HepG2 (cell line): ENCODE measurements at regions not wholly inside any gene's neighbourhood (a gene's known extent, or its start where the extent isn't known, plus 50 kb on each side); places are given as distances from the start of the nearest gene placed in this dataset.
"Not testable (repeated sequence)": the region's sequence is repeated elsewhere in the genome, so short reads cannot be mapped to it uniquely, and the experiment has no call there.

ENCODE experiments used
- ATAC-seq: fragments of 200-7000 bp; cut with Tn5 transposase; 3 replicates; pipeline ENCODE4 v1.9.1; 2020; ENCODE audit warnings: mild to moderate bottlenecking, moderate library complexity
- BruUV-seq: library from RNA; stranded (reverse); fragments of 400-500 nt; replicated peaks from 2 replicates; lab custom pipeline; 2021; lab: Mats Ljungman, UMichigan
- CTCF ChIA-PET: fragments of 300-600 bp; formaldehyde crosslinking; extraction: SDS; loops from one replicate; lab custom pipeline; 2021; ENCODE audit warnings: low total read pairs, inconsistent platforms, low intra/inter-chr PET ratio; lab: Yijun Ruan, JAX
- POLR2A ChIA-PET: fragments of 350-600 bp; sonication (Branson Sonifier 250); formaldehyde crosslinking; loops from one replicate; lab custom pipeline; 2020; ENCODE audit warnings: antibody characterized with exemption, inconsistent platforms; lab: Yijun Ruan, JAX
- DNase-seq: peaks from one replicate; pipeline ENCODE4 v3.0.0-alpha.2; 2015; ENCODE audit warnings: low spot score
- FAIRE-seq: peaks from 3 replicates; lab custom pipeline; 2011; peaks lifted over from hg19 to GRCh38; lab: Jason Lieb, UNC
- H2AFZ ChIP-seq: one replicate; pipeline ENCODE4 v1.6.1; 2011; ENCODE audit warnings: low read length, inconsistent platforms
- H3K27ac ChIP-seq: fragments of 300-600 bp; 3 replicates; pipeline ENCODE4 v1.8.0; 2011; ENCODE audit warnings: mixed run types, mild to moderate bottlenecking, mixed read lengths, low read length, inconsistent platforms; ENCODE audit not compliant: insufficient read depth; ENCODE audit errors: extremely low read length
- H3K27me3 ChIP-seq, 2 experiments: fragments of 200-600 bp in 1 of 2; 2 replicates in 1 of 2; 3 replicates in 1 of 2; pipeline versions ENCODE4 v1.6.0 to v1.8.0; 2011; ENCODE audit warnings: low read length in 2 of 2, mild to moderate bottlenecking in 2 of 2, moderate library complexity in 2 of 2, inconsistent platforms in 1 of 2; ENCODE audit not compliant: insufficient read depth in 2 of 2, control insufficient read depth in 1 of 2
- H3K36me3 ChIP-seq, 2 experiments: fragments of 200-600 bp in 1 of 2; replicated peaks in 1 of 2; 2 replicates in 1 of 2; 3 replicates in 1 of 2; pipeline versions ENCODE4 v1.5.1 to v1.8.0; 2011; ENCODE audit warnings: low read length in 2 of 2, inconsistent platforms in 1 of 2; ENCODE audit not compliant: insufficient read depth in 2 of 2, control insufficient read depth in 1 of 2
- H3K4me1 ChIP-seq: 2 replicates; pipeline ENCODE4 v1.5.1; 2012; ENCODE audit warnings: low read length, inconsistent platforms; ENCODE audit not compliant: insufficient read depth
- H3K4me2 ChIP-seq: 2 replicates; pipeline ENCODE4 v1.6.0; 2011; ENCODE audit warnings: low read depth, low read length, inconsistent platforms
- H3K4me3 ChIP-seq, 3 experiments: fragments of 200-600 bp in 1 of 3; sonication (generic), shearing (Covaris generic) in 1 of 3; replicated peaks in 1 of 3; 2 replicates each; pipeline ENCODE4 v1.5.1; 2011 to 2016; ENCODE audit warnings: low read length in 3 of 3, inconsistent platforms in 2 of 3, low read depth in 2 of 3, mild to moderate bottlenecking in 2 of 3, control low read depth in 1 of 3, mixed read lengths in 1 of 3; ENCODE audit not compliant: insufficient read depth in 1 of 3
- H3K79me2 ChIP-seq: one replicate; pipeline ENCODE4 v1.6.1; 2011; ENCODE audit warnings: low read length, inconsistent platforms; ENCODE audit not compliant: insufficient read depth
- H3K9ac ChIP-seq: 2 replicates; pipeline ENCODE4 v1.6.0; 2011; ENCODE audit warnings: mild to moderate bottlenecking, low read depth, low read length, inconsistent platforms; ENCODE audit not compliant: insufficient read depth
- H3K9me3 ChIP-seq: 2 replicates; pipeline ENCODE4 v1.5.1; 2012; ENCODE audit warnings: mild to moderate bottlenecking, low read length
- H4K20me1 ChIP-seq: 2 replicates; pipeline ENCODE4 v1.6.0; 2011; ENCODE audit warnings: inconsistent platforms, mild to moderate bottlenecking, low read length, moderate library complexity; ENCODE audit not compliant: insufficient read depth
- HMG20A ChIP-seq: IDR thresholded peaks from 2 replicates; pipeline ENCODE4 v1.6.1; 2016; ENCODE audit warnings: borderline replicate concordance
- KDM1A ChIP-seq: IDR thresholded peaks from 2 replicates; pipeline ENCODE4 v1.6.1; 2016; ENCODE audit warnings: missing compliant biosample characterization
- MED1 ChIP-seq: sonication (generic); formaldehyde crosslinking; IDR thresholded peaks from 2 replicates; pipeline ENCODE4 v1.4.0; 2020; ENCODE audit warnings: missing genetic modification reagents
- ZNF644 ChIP-seq: IDR thresholded peaks from 2 replicates; pipeline ENCODE4 v1.6.1; 2016; ENCODE audit warnings: low read depth
- WGBS: methylation state at CpG from one replicate; pipeline ENCODE4 v1.1.6; 2017; ENCODE audit warnings: low lambda C conversion rate; 5-methylcytosine and 5-hydroxymethylcytosine counted together
- in situ Hi-C: cut with HindIII; loops from 2 replicates; pipeline ENCODE4 v1.10.0; 2017; ENCODE audit warnings: low pct_unique_long_range_greater_than_20kb; ENCODE audit not compliant: extremely low pct_ligation_motif_present
- intact Hi-C: fragments of 100-400 bp; cut with micrococcal nuclease; formaldehyde crosslinking; loops from one replicate; pipeline ENCODE4 v1.10.0; 2022; ENCODE audit not compliant: unreplicated experiment

- TF ChIP-seq ZNF644 (0 out of 2 replicates have a peak, but pooled peaks have one; percentile 18), MED1 (CRISPR knock-in tag) (peak; percentile 31)
Measured at GRCh38 chr10:44249490-44249889, 135.4 kb downstream of the CXCL12 start (continued).

- H3K79me2 ChIP-seq, H4K20me1 ChIP-seq, H3K36me3 ChIP-seq, FAIRE-seq, H3K9me3 ChIP-seq, intact Hi-C loops, CTCF ChIA-PET, in situ Hi-C loops, H2AFZ ChIP-seq, H3K4me3 ChIP-seq, H3K9ac ChIP-seq, H3K27ac ChIP-seq, H3K4me2 ChIP-seq, POLR2A ChIA-PET, DNase-seq, ATAC-seq, H3K27me3 ChIP-seq, BruUV-seq: not testable (repeated sequence)
- H3K4me1 ChIP-seq, result peaks cover 62% of the 10 kb centered on the region
Measured at GRCh38 chr10:44246700-44247099, 138.2 kb downstream of the CXCL12 start.

GRCh38 chr10:44246287-44246686 lies 138.6 kb downstream of the CXCL12 start:
- H3K9ac ChIP-seq, H3K27me3 ChIP-seq, BruUV-seq, H2AFZ ChIP-seq, H4K20me1 ChIP-seq, H3K4me3 ChIP-seq, ATAC-seq, DNase-seq, H3K79me2 ChIP-seq, H3K36me3 ChIP-seq, CTCF ChIA-PET, FAIRE-seq, in situ Hi-C loops, intact Hi-C loops, H3K9me3 ChIP-seq: not testable (repeated sequence)
- POLR2A ChIA-PET, result interaction anchor here (1.1 to 1.9 kb wide), 3 partner anchors 9 to 13 kb away, joined by 9 to 32 read pairs (median 11); no protein-coding TSS in a partner anchor
- H3K27ac ChIP-seq, result peak overlapping the region; percentile 83
- H3K4me2 ChIP-seq, result 0 out of 2 replicates have a peak overlapping the region, but pooled peaks have one; percentile 78
- peaks cover 67% of the 10 kb centered on the region for H3K4me1 ChIP-seq
- 98% methylated on average over 2 of the region's 2 CpGs for WGBS
- TF ChIP-seq KDM1A (peak; percentile 35; the same call in 1 of the 2 replicates), HMG20A (CRISPR knock-in tag) (peak; percentile 42; the same call in 1 of the 2 replicates)
